ENCODE measurements at regions not wholly inside any gene's neighbourhood (a gene's known extent, or its start where the extent isn't known, plus 50 kb on each side); places are given as distances from the start of the nearest gene placed in this dataset.

GRCh38 chr2:6368281-6368680 is 497.4 kb downstream of the CMPK2 start:
- Histone ChIP-seq H3K79me2 (ENCODE audit: control insufficient read depth, insufficient read depth, low read length) (no peaks in the 10 kb centered on the region), H3K18ac (ENCODE audit: low read length) (no peak overlapping the region), H4K8ac (ENCODE audit: low read depth, low read length) (no peak overlapping the region), H3K23ac (ENCODE audit: low read length) (no peak overlapping the region), H3K79me1 (ENCODE audit: low read length) (no peaks in the 10 kb centered on the region), H3K9ac (ENCODE audit: low read length) (no peak overlapping the region), H2AK5ac (ENCODE audit: low read length) (no peak overlapping the region), H3K4me2 (ENCODE audit: low read length) (no peak overlapping the region), H2BK5ac (ENCODE audit: low read length) (no peak overlapping the region), H2BK120ac (ENCODE audit: low read depth, low read length) (no peak overlapping the region), H3K27ac (ENCODE audit: low read depth, low read length) (no peak overlapping the region), H3K36me3 (ENCODE audit: control insufficient read depth, insufficient read depth, low read length) (no peaks in the 10 kb centered on the region), H3K4me1 (ENCODE audit: control insufficient read depth, low read depth, low read length) (no peaks in the 10 kb centered on the region), H3K4ac (ENCODE audit: low read depth, low read length) (no peak overlapping the region), H3K27me3 (ENCODE audit: insufficient read depth, low read length, poor library complexity) (no peaks in the 10 kb centered on the region), H4K5ac (ENCODE audit: low read length) (no peak overlapping the region), H3K4me3 (ENCODE audit: low read length) (no peak overlapping the region), H3K56ac (ENCODE audit: low read length) (no peak overlapping the region), H2BK15ac (replicated peaks; ENCODE audit: low read depth) (no peak overlapping the region)
- DNase-seq, result no peak
- no CpG with 5 or more reads among the region's 2 CpGs for WGBS (ENCODE audit: extremely low coverage, insufficient coverage, low lambda C conversion rate)

- H3K4me2 ChIP-seq (ENCODE audit: low read length), result no peak overlapping the region
- no peak overlapping the region for H2AK5ac ChIP-seq (ENCODE audit: low read length)
- no peak overlapping the region for H3K27ac ChIP-seq (ENCODE audit: low read depth, low read length)
- H3K79me1 ChIP-seq (ENCODE audit: low read length), result no peaks in the 10 kb centered on the region
- H2BK15ac ChIP-seq (replicated peaks; ENCODE audit: low read depth), result no peak overlapping the region
- no peaks in the 10 kb centered on the region for H3K4me1 ChIP-seq (ENCODE audit: control insufficient read depth, low read depth, low read length)
- H3K18ac ChIP-seq (ENCODE audit: low read length), result no peak overlapping the region
- H3K9ac ChIP-seq (ENCODE audit: low read length), result no peak overlapping the region
- H3K4ac ChIP-seq (ENCODE audit: low read depth, low read length), result no peak overlapping the region
- H3K56ac ChIP-seq (ENCODE audit: low read length), result no peak overlapping the region
- H3K23ac ChIP-seq (ENCODE audit: low read length), result no peak overlapping the region
- H4K5ac ChIP-seq (ENCODE audit: low read length), result no peak overlapping the region
- H2BK120ac ChIP-seq (ENCODE audit: low read depth, low read length), result no peak overlapping the region
- WGBS (ENCODE audit: extremely low coverage, insufficient coverage, low lambda C conversion rate), result no CpG with 5 or more reads among the region's 3 CpGs
- H2BK5ac ChIP-seq (ENCODE audit: low read length), result no peak overlapping the region
- no peaks in the 10 kb centered on the region for H3K36me3 ChIP-seq (ENCODE audit: control insufficient read depth, insufficient read depth, low read length)
- no peak for DNase-seq
- H3K4me3 ChIP-seq (ENCODE audit: low read length), result no peak overlapping the region
- H4K8ac ChIP-seq (ENCODE audit: low read depth, low read length), result no peak overlapping the region
- H3K79me2 ChIP-seq (ENCODE audit: control insufficient read depth, insufficient read depth, low read length), result no peaks in the 10 kb centered on the region
- no peaks in the 10 kb centered on the region for H3K27me3 ChIP-seq (ENCODE audit: insufficient read depth, low read length, poor library complexity)
Measured at GRCh38 chr2:6369266-6369665, 496.4 kb downstream of the CMPK2 start.

GRCh38 chr2:6370753-6371551 is 494.8 kb downstream of the CMPK2 start:
- Histone ChIP-seq H2AK5ac (ENCODE audit: low read length) (no peak overlapping the region), H3K4me1 (ENCODE audit: control insufficient read depth, low read depth, low read length) (no peaks in the 10 kb centered on the region), H3K18ac (ENCODE audit: low read length) (no peak overlapping the region), H4K5ac (ENCODE audit: low read length) (no peak overlapping the region), H3K27ac (ENCODE audit: low read depth, low read length) (no peak overlapping the region), H3K79me2 (ENCODE audit: control insufficient read depth, insufficient read depth, low read length) (no peaks in the 10 kb centered on the region), H4K8ac (ENCODE audit: low read depth, low read length) (no peak overlapping the region), H3K56ac (ENCODE audit: low read length) (no peak overlapping the region), H2BK5ac (ENCODE audit: low read length) (no peak overlapping the region), H3K4me2 (ENCODE audit: low read length) (no peak overlapping the region), H2BK120ac (ENCODE audit: low read depth, low read length) (no peak overlapping the region), H3K23ac (ENCODE audit: low read length) (no peak overlapping the region), H2BK15ac (replicated peaks; ENCODE audit: low read depth) (no peak overlapping the region), H3K27me3 (ENCODE audit: insufficient read depth, low read length, poor library complexity) (no peaks in the 10 kb centered on the region), H3K4me3 (ENCODE audit: low read length) (no peak overlapping the region), H3K4ac (ENCODE audit: low read depth, low read length) (no peak overlapping the region), H3K9ac (ENCODE audit: low read length) (no peak overlapping the region), H3K79me1 (ENCODE audit: low read length) (no peaks in the 10 kb centered on the region), H3K36me3 (ENCODE audit: control insufficient read depth, insufficient read depth, low read length) (no peaks in the 10 kb centered on the region)
- WGBS (ENCODE audit: extremely low coverage, insufficient coverage, low lambda C conversion rate), result no CpG with 5 or more reads among the region's 7 CpGs
- DNase-seq, result no peak

GRCh38 chr2:6372317-6372901 is 493.3 kb downstream of the CMPK2 start:
- Histone ChIP-seq H3K36me3 (ENCODE audit: control insufficient read depth, insufficient read depth, low read length) (no peaks in the 10 kb centered on the region), H4K8ac (ENCODE audit: low read depth, low read length) (no peak overlapping the region), H3K4me1 (ENCODE audit: control insufficient read depth, low read depth, low read length) (no peaks in the 10 kb centered on the region), H3K9ac (ENCODE audit: low read length) (no peak overlapping the region), H2BK5ac (ENCODE audit: low read length) (no peak overlapping the region), H4K5ac (ENCODE audit: low read length) (no peak overlapping the region), H2BK120ac (ENCODE audit: low read depth, low read length) (no peak overlapping the region), H3K79me2 (ENCODE audit: control insufficient read depth, insufficient read depth, low read length) (no peaks in the 10 kb centered on the region), H3K79me1 (ENCODE audit: low read length) (no peaks in the 10 kb centered on the region), H3K27ac (ENCODE audit: low read depth, low read length) (no peak overlapping the region), H3K56ac (ENCODE audit: low read length) (no peak overlapping the region), H3K4me3 (ENCODE audit: low read length) (no peak overlapping the region), H3K27me3 (ENCODE audit: insufficient read depth, low read length, poor library complexity) (no peaks in the 10 kb centered on the region), H3K4me2 (ENCODE audit: low read length) (no peak overlapping the region), H3K18ac (ENCODE audit: low read length) (no peak overlapping the region), H2BK15ac (replicated peaks; ENCODE audit: low read depth) (no peak overlapping the region), H3K4ac (ENCODE audit: low read depth, low read length) (no peak overlapping the region), H2AK5ac (ENCODE audit: low read length) (no peak overlapping the region), H3K23ac (ENCODE audit: low read length) (no peak overlapping the region)
- DNase-seq, result no peak
- no CpG with 5 or more reads among the region's 3 CpGs for WGBS (ENCODE audit: extremely low coverage, insufficient coverage, low lambda C conversion rate)

GRCh38 chr2:6381326-6381725 is 484.4 kb downstream of the CMPK2 start:
- DNase-seq, result no peak
- Histone ChIP-seq H3K27me3 (ENCODE audit: insufficient read depth, low read length, poor library complexity) (no peaks in the 10 kb centered on the region), H4K8ac (ENCODE audit: low read depth, low read length) (no peak overlapping the region), H3K18ac (ENCODE audit: low read length) (no peak overlapping the region), H4K5ac (ENCODE audit: low read length) (no peak overlapping the region), H3K27ac (ENCODE audit: low read depth, low read length) (no peak overlapping the region), H3K4ac (ENCODE audit: low read depth, low read length) (no peak overlapping the region), H3K4me3 (ENCODE audit: low read length) (no peak overlapping the region), H2BK15ac (replicated peaks; ENCODE audit: low read depth) (no peak overlapping the region), H2BK120ac (ENCODE audit: low read depth, low read length) (no peak overlapping the region), H3K4me1 (ENCODE audit: control insufficient read depth, low read depth, low read length) (no peaks in the 10 kb centered on the region), H3K79me2 (ENCODE audit: control insufficient read depth, insufficient read depth, low read length) (no peaks in the 10 kb centered on the region), H2BK5ac (ENCODE audit: low read length) (no peak overlapping the region), H3K56ac (ENCODE audit: low read length) (no peak overlapping the region), H3K4me2 (ENCODE audit: low read length) (no peak overlapping the region), H3K36me3 (ENCODE audit: control insufficient read depth, insufficient read depth, low read length) (no peaks in the 10 kb centered on the region), H3K9ac (ENCODE audit: low read length) (no peak overlapping the region), H3K79me1 (ENCODE audit: low read length) (no peaks in the 10 kb centered on the region), H3K23ac (ENCODE audit: low read length) (no peak overlapping the region), H2AK5ac (ENCODE audit: low read length) (no peak overlapping the region)
- no CpG with 5 or more reads among the region's 2 CpGs for WGBS (ENCODE audit: extremely low coverage, insufficient coverage, low lambda C conversion rate)

Measured in mesendoderm (in vitro differentiated cells).